Panc1 (cell line): ENCODE measurements at regions not wholly inside any gene's neighbourhood (a gene's known extent, or its start where the extent isn't known, plus 50 kb on each side); places are given as distances from the start of the nearest gene placed in this dataset.

ENCODE experiments used
- ATAC-seq: fragments of 200-7000 bp; cut with Tn5 transposase; 2 replicates; pipeline ENCODE4 v1.9.1; 2020; ENCODE audit warnings: mild to moderate bottlenecking, moderate library complexity
- BruUV-seq: library from RNA; stranded (reverse); fragments of 400-500 nt; replicated peaks from 2 replicates; lab custom pipeline; 2021; lab: Mats Ljungman, UMichigan
- CTCF ChIA-PET: fragments of 300-600 bp; sonication (Branson Sonifier 250); formaldehyde crosslinking; loops from one replicate; lab custom pipeline; 2022; ENCODE audit warnings: antibody characterized with exemption; lab: Charles Lee
- POLR2A ChIA-PET: fragments of 300-600 bp; sonication (Branson Sonifier 250); formaldehyde crosslinking; loops from one replicate; lab custom pipeline; 2022; ENCODE audit warnings: antibody characterized with exemption; lab: Charles Lee
- DNase-seq: peaks from one replicate; pipeline ENCODE4 v3.0.0-alpha.2; 2010; ENCODE audit warnings: low read depth, low spot score
- H3K27ac ChIP-seq: 2 replicates; pipeline ENCODE4 v1.5.1; 2011; ENCODE audit warnings: mild to moderate bottlenecking, low read length, inconsistent platforms
- H3K27me3 ChIP-seq: fragments of 200-500 bp; sonication (Bioruptor generic); 2 replicates; pipeline ENCODE4 v1.6.0; 2014; ENCODE audit warnings: low read length, inconsistent platforms; ENCODE audit not compliant: control insufficient read depth, insufficient read depth
- H3K36me3 ChIP-seq: fragments of 200-500 bp; sonication (Bioruptor generic); 2 replicates; pipeline ENCODE4 v1.5.1; 2014; ENCODE audit warnings: inconsistent platforms, mild to moderate bottlenecking, low read length, moderate library complexity; ENCODE audit not compliant: control insufficient read depth, insufficient read depth
- H3K4me1 ChIP-seq: 2 replicates; pipeline ENCODE4 v1.5.1; 2011; ENCODE audit warnings: inconsistent platforms, mild to moderate bottlenecking, low read length, moderate library complexity; ENCODE audit not compliant: control insufficient read depth, insufficient read depth
- H3K4me3 ChIP-seq, 2 experiments: 2 replicates each; pipeline ENCODE4 v1.5.1; 2011 to 2012; ENCODE audit warnings: low read depth in 2 of 2, low read length in 2 of 2, mild to moderate bottlenecking in 2 of 2, inconsistent platforms in 1 of 2, moderate library complexity in 1 of 2
- H3K9me3 ChIP-seq: fragments of 200-500 bp; sonication (Bioruptor generic); 2 replicates; pipeline ENCODE4 v1.5.1; 2014; ENCODE audit warnings: low read depth, mild to moderate bottlenecking, inconsistent platforms, low read length, moderate library complexity; ENCODE audit not compliant: control insufficient read depth, insufficient read depth
- POLR2AphosphoS5 ChIP-seq: IDR thresholded peaks from 2 replicates; pipeline ENCODE4 v1.6.1; 2012; ENCODE audit warnings: mild to moderate bottlenecking, low read depth, low read length, moderate library complexity
- REST ChIP-seq, 2 experiments: IDR thresholded peaks; 2 replicates each; pipeline ENCODE4 v1.6.1; 2011 to 2012; ENCODE audit warnings: low read depth in 2 of 2, control low read depth in 1 of 2, low read length in 1 of 2, mild to moderate bottlenecking in 1 of 2, moderate library complexity in 1 of 2; ENCODE audit not compliant: insufficient read depth in 1 of 2
- SIN3A ChIP-seq: IDR thresholded peaks from 2 replicates; pipeline ENCODE4 v1.6.1; 2012; ENCODE audit warnings: low read depth, mild to moderate bottlenecking, low read length, moderate library complexity, borderline replicate concordance; ENCODE audit not compliant: insufficient read depth
- TCF7L2 ChIP-seq: IDR thresholded peaks from 2 replicates; pipeline ENCODE4 v1.6.1; 2011; ENCODE audit warnings: mild to moderate bottlenecking, low read depth, low read length, inconsistent platforms
- in situ Hi-C: cut with HindIII; loops from 2 replicates; pipeline ENCODE4 v1.10.0; 2016; ENCODE audit warnings: low sequenced_read_pairs, low pct_unique_long_range_greater_than_20kb
- intact Hi-C: fragments of 100-400 bp; cut with micrococcal nuclease; formaldehyde crosslinking; loops from one replicate; pipeline ENCODE4 v1.10.0; 2022; ENCODE audit not compliant: unreplicated experiment
- TF ChIP-seq, protein P1 (sequence below): fragments of 450-650 bp; IDR thresholded peaks from 2 replicates; pipeline ENCODE4 v1.5.1; 2017; ENCODE audit warnings: mild to moderate bottlenecking

GRCh38 chr6:90653750-90654149 lies 66.9 kb upstream of the MAP3K7 start:
- Histone ChIP-seq H3K4me3 (no peak overlapping the region), H3K27me3 (peaks cover 7% of the 10 kb centered on the region), H3K36me3 (no peaks in the 10 kb centered on the region), H3K27ac (no peak overlapping the region), H3K9me3 (no peaks in the 10 kb centered on the region), H3K4me1 (no peaks in the 10 kb centered on the region)
- ChIA-PET POLR2A (no interaction called here), CTCF (no interaction called here)
- in situ Hi-C loops, result no loop called here
- intact Hi-C loops, result no loop called here
- TF ChIP-seq SIN3A (no peak), TCF7L2 (no peak), REST (IDR thresholded peaks at IDR 0.05; ENCODE audit: insufficient read depth in 1 of 2, low read depth in 2 of 2, low read length in 1 of 2) (no peak), POLR2AphosphoS5 (no peak)
- TF ChIP-seq, protein P1, sequence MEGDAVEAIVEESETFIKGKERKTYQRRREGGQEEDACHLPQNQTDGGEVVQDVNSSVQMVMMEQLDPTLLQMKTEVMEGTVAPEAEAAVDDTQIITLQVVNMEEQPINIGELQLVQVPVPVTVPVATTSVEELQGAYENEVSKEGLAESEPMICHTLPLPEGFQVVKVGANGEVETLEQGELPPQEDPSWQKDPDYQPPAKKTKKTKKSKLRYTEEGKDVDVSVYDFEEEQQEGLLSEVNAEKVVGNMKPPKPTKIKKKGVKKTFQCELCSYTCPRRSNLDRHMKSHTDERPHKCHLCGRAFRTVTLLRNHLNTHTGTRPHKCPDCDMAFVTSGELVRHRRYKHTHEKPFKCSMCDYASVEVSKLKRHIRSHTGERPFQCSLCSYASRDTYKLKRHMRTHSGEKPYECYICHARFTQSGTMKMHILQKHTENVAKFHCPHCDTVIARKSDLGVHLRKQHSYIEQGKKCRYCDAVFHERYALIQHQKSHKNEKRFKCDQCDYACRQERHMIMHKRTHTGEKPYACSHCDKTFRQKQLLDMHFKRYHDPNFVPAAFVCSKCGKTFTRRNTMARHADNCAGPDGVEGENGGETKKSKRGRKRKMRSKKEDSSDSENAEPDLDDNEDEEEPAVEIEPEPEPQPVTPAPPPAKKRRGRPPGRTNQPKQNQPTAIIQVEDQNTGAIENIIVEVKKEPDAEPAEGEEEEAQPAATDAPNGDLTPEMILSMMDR, result no peak
- DNase-seq (no peak), ATAC-seq (no peak)
- no TSS peak for BruUV-seq

DNA sequence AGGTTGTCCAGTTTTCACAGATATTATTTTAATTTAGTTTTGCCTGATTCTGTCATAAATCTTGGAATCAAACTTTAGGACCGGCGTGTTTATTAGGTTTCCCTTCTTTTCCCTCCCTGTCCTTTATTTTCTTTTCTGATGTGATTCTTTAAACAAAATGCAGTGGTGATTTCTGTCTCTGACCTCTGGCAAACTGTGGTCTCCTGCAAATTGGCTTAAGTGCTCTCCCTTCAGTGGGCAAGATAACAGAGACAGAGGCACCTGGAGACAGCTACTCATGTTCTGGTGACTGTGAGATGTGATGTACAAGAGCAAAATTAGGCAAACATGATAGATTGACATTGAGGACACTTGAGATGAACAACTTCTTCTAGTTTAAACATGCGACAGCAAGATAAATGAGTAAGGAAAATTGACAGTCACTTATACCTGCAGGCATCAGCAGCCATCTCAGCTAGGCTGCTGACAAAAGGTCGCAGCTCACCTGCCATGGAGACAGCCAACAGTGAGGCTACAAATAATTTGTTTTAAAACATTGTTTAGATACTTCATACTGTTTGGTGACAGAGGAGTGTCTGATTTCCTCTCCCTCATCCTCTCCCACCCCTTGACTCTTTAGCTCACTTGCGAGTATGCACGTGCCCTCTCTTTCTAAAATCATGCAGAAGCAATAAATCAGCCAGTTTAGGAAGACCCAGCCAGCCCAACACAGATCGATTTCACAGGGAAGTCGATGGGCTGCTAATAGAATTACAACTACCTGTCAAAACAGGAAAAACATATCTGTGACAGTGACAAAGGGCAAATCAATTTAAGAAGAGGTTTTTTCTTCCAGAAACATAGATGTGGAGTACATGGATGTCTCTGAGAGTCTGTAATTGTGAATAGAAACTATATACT lies 63.4 kb upstream of the MAP3K7 start:
- Histone ChIP-seq H3K4me3 (no peak overlapping the region), H3K4me1 (peaks cover 3% of the 10 kb centered on the region; the same call in 1 of the 2 replicates), H3K27ac (no peak overlapping the region), H3K36me3 (no peaks in the 10 kb centered on the region), H3K27me3 (peaks cover 2% of the 10 kb centered on the region; the same call in 1 of the 2 replicates), H3K9me3 (no peaks in the 10 kb centered on the region)
- BruUV-seq, result no TSS peak
- in situ Hi-C loops (no loop called here), intact Hi-C loops (no loop called here)
- no peak for TF ChIP-seq SIN3A
- TF ChIP-seq, protein P1, result no peak
- POLR2A ChIA-PET, result no interaction called here
- CTCF ChIA-PET, result no interaction called here
- DNase-seq, result no peak
- no peak for ATAC-seq
